Kidney (tissue), 13 donors: ENCODE measurements at regions not wholly inside any gene's neighbourhood (a gene's known extent, or its start where the extent isn't known, plus 50 kb on each side); places are given as distances from the start of the nearest gene placed in this dataset.

ENCODE experiments used
- DNase-seq, 5 donors: peaks; one replicate each; pipeline ENCODE4 v3.0.0-alpha.2; 2013 to 2020
- FAIRE-seq: peaks from 2 replicates; lab custom pipeline; 2012; peaks lifted over from hg19 to GRCh38; lab: Jason Lieb, UNC
- H3K27ac ChIP-seq, 2 donors: one replicate each; pipeline ENCODE4 v1.7.0; 2013; ENCODE audit warnings: low read depth in 2 of 2, low read length in 2 of 2, inconsistent platforms in 1 of 2
- H3K27me3 ChIP-seq: one replicate; pipeline ENCODE4 v1.7.1; 2013; ENCODE audit warnings: low read length, inconsistent platforms; ENCODE audit not compliant: control insufficient read depth, insufficient read depth
- H3K36me3 ChIP-seq, 3 donors: one replicate each; pipeline versions ENCODE4 v1.7.0 to v1.7.1; 2013; ENCODE audit warnings: low read length in 3 of 3, control low read depth in 1 of 3, inconsistent platforms in 1 of 3; ENCODE audit not compliant: insufficient read depth in 3 of 3, control insufficient read depth in 2 of 3
- H3K4me1 ChIP-seq, 3 donors: one replicate each; pipeline versions ENCODE4 v1.7.0 to v1.7.1; 2013; ENCODE audit warnings: low read length in 3 of 3, inconsistent platforms in 1 of 3, low read depth in 1 of 3; ENCODE audit not compliant: control insufficient read depth in 2 of 3, insufficient read depth in 2 of 3
- H3K4me3 ChIP-seq, 3 donors: one replicate each; pipeline versions ENCODE4 v1.7.0 to v1.8.1; 2013; ENCODE audit warnings: low read length in 3 of 3, control low read depth in 1 of 3, inconsistent platforms in 1 of 3
- H3K9ac ChIP-seq, 3 donors: one replicate each; pipeline versions ENCODE4 v1.7.0 to v1.7.1; 2013; ENCODE audit warnings: low read length in 3 of 3, control low read depth in 1 of 3, inconsistent platforms in 1 of 3
- H3K9me3 ChIP-seq, 3 donors: one replicate each; pipeline versions ENCODE4 v1.7.0 to v1.7.1; 2013; ENCODE audit warnings: low read length in 3 of 3, control low read depth in 1 of 3, inconsistent platforms in 1 of 3; ENCODE audit not compliant: control insufficient read depth in 2 of 3, insufficient read depth in 1 of 3
- CTCF ChIP-seq: IDR thresholded peaks from 3 replicates; pipeline ENCODE4 v1.5.1; 2012; ENCODE audit warnings: mild to moderate bottlenecking, moderate library complexity, borderline replicate concordance; ENCODE audit not compliant: insufficient read depth; ENCODE audit errors: extremely low read depth
- intact Hi-C: fragments of 100-400 bp; cut with DNase I; formaldehyde crosslinking; loops from one replicate; pipeline ENCODE4 v1.11.1; 2022
- donor health status: control.
- donor health status: control.
- donor health status: control.
- donor health status: control.
- donor health status: control.
- donor health status: DM: yes; HTN: yes; CAD: no.
- donor health status: Normal renal cell carcinoma (clear cell type).

GRCh38 chr14:22479776-22480464 lies 109.1 kb downstream of the DAD1 start:
- intact Hi-C loops, result no loop called here
- H3K27ac ChIP-seq, result no peak overlapping the region

GRCh38 chr14:22479132-22479531 lies 109.9 kb downstream of the DAD1 start:
- H3K36me3 ChIP-seq, result no peaks in the 10 kb centered on the region
- H3K27me3 ChIP-seq, result no peaks in the 10 kb centered on the region
- FAIRE-seq, result no peak
- DNase-seq, result no peak
- H3K4me1 ChIP-seq, result peaks cover 0 to 6% (median 3%) of the 10 kb centered on the region in 3 donors
- no peak overlapping the region for H3K27ac ChIP-seq
- intact Hi-C loops, result no loop called here
- H3K9ac ChIP-seq, result no peak overlapping the region
- no peak overlapping the region for H3K4me3 ChIP-seq
- no peaks in the 10 kb centered on the region for H3K9me3 ChIP-seq
- no peak for TF ChIP-seq CTCF

More at GRCh38 chr14:22479776-22480464, 109.1 kb downstream of the DAD1 start:
- DNase-seq (no peak), FAIRE-seq (no peak)
- TF ChIP-seq CTCF, result no peak
- Histone ChIP-seq H3K4me3 (no peak overlapping the region), H3K36me3 (no peaks in the 10 kb centered on the region), H3K9me3 (no peaks in the 10 kb centered on the region), H3K4me1 (peaks cover 0 to 7% (median 3%) of the 10 kb centered on the region in 3 donors), H3K27me3 (no peaks in the 10 kb centered on the region), H3K9ac (no peak overlapping the region)

- no peak overlapping the region for H3K9ac ChIP-seq
- no peak overlapping the region for H3K4me3 ChIP-seq
- intact Hi-C loops, result no loop called here
- TF ChIP-seq CTCF, result no peak
- DNase-seq (peak in 4 of 5 donors; percentile 59 to 85 (median 66)), FAIRE-seq (no peak)
- no peak overlapping the region for H3K27ac ChIP-seq
- no peaks in the 10 kb centered on the region for H3K9me3 ChIP-seq
- H3K4me1 ChIP-seq, result peaks cover 0 to 6% (median 3%) of the 10 kb centered on the region in 3 donors
- H3K36me3 ChIP-seq, result no peaks in the 10 kb centered on the region
- H3K27me3 ChIP-seq, result no peaks in the 10 kb centered on the region
Measured at GRCh38 chr14:22478670-22479069, 110.4 kb downstream of the DAD1 start.
